ENCODE measurements at regions not wholly inside any gene's neighbourhood (a gene's known extent, or its start where the extent isn't known, plus 50 kb on each side); places are given as distances from the start of the nearest gene placed in this dataset.

GRCh38 chr2:230642966-230643365 lies 69.7 kb upstream of the CAB39 start:
- DNase-seq = no peak

GRCh38 chr2:230643576-230644291 lies 68.9 kb upstream of the CAB39 start:
- no peak for DNase-seq

GRCh38 chr2:230644356-230644935 lies 68.2 kb upstream of the CAB39 start:
- no peak for DNase-seq

- DNase-seq = no peak
These were observed 64.3 kb upstream of the CAB39 start for GRCh38 chr2:230648356-230648755.

GRCh38 chr2:230650585-230651137 lies 62.0 kb upstream of the CAB39 start:
- no peak for DNase-seq

GRCh38 chr2:230654057-230654456 lies 58.6 kb upstream of the CAB39 start:
- no peak for DNase-seq

GRCh38 chr2:230657462-230657861 lies 55.2 kb upstream of the CAB39 start:
- DNase-seq = no peak

- DNase-seq = no peak
These were observed 54.7 kb upstream of the CAB39 start for GRCh38 chr2:230657906-230658305.

- no peak for DNase-seq
These were observed 54.1 kb upstream of the CAB39 start for GRCh38 chr2:230658577-230658876.

- DNase-seq = no peak
These were observed 53.6 kb upstream of the CAB39 start for GRCh38 chr2:230658877-230659652.

- DNase-seq = no peak
These were observed 52.2 kb upstream of the CAB39 start for GRCh38 chr2:230660294-230661060.

GRCh38 chr2:230661072-230661957 lies 51.3 kb upstream of the CAB39 start:
- no peak for DNase-seq
